ENCODE measurements at regions not wholly inside any gene's neighbourhood (a gene's known extent, or its start where the extent isn't known, plus 50 kb on each side); places are given as distances from the start of the nearest gene placed in this dataset.

DNA sequence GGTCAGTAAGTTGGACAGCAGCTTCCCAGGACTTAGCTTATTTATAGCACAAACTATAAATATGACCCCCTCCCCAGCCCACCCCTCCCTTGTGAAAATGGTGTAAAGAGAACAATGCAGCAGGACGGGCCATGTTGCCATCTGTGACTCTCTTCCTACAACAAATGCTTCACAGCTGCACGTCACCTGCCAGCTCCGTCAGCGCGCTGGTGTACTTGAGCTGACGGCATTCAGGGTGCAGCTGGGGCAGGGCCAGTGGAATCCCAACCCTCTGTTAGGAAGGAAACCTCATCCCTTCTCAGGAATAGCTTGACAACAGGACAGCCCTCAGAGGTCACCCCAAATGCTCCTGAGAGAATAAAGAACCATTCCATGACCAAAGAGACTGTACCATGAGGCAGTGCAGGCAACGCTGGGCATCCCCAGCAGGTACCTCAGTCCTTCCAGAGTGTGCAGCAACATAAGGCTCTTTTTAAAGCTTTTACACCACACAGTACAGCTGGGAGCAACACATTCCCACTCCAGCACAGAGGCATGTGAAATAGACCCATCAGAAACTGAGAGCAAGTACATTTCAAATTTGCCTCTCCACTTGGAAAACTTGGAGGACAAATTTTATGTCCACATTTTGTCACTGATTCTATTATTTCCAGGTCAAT, 85.0 kb downstream of the ATP1A1 start:
- Histone ChIP-seq H3K9ac (replicated peaks in 1 of 4; ENCODE audit: extremely low read depth in 1 of 4, low read depth in 3 of 4, low read length in 3 of 4) (no peak overlapping the region; a peak in 1 of 7 replicates), H3K27ac (ENCODE audit: low read depth, low read length) (no peak overlapping the region), H4K8ac (ENCODE audit: extremely low read depth, insufficient read depth, low read length) (no peak overlapping the region; the same call in 1 of the 2 replicates), H4K91ac (replicated peaks; ENCODE audit: insufficient read length, low read length) (no peak overlapping the region), H3K56ac (replicated peaks; ENCODE audit: insufficient read length, low read depth, low read length) (no peak overlapping the region), H2AFZ (ENCODE audit: low read length) (peak overlapping the region; percentile 72), H2BK12ac (ENCODE audit: low read depth, low read length) (no peak overlapping the region), H3K4me1 (replicated peaks in 1 of 4; ENCODE audit: control insufficient read depth in 3 of 4, insufficient read depth in 4 of 4, low read length in 3 of 4) (peaks cover 0 to 3% (median under 1%) of the 10 kb centered on the region in 4 experiments; a peak in 3 of 7 replicates), H3K36me3 (ENCODE audit: control insufficient read depth in 2 of 4, insufficient read depth in 4 of 4, low read length in 3 of 4) (no peaks in the 10 kb centered on the region), H3K4ac (replicated peaks; ENCODE audit: insufficient read length, low read depth, low read length) (no peak overlapping the region), H3K79me1 (ENCODE audit: low read depth, low read length) (no peaks in the 10 kb centered on the region), H3K23ac (ENCODE audit: insufficient read length) (no peak overlapping the region), H4K5ac (ENCODE audit: insufficient read length, low read depth, low read length) (no peak overlapping the region), H3K79me2 (ENCODE audit: control insufficient read depth in 1 of 2, insufficient read depth in 2 of 2, low read length in 2 of 2) (no peaks in the 10 kb centered on the region), H2BK20ac (ENCODE audit: low read length) (no peak overlapping the region), H3K27me3 (replicated peaks in 1 of 4; ENCODE audit: control insufficient read depth in 3 of 4, extremely low read depth in 1 of 4, insufficient read depth in 3 of 4, low read length in 3 of 4) (no peaks in the 10 kb centered on the region), H3K18ac (ENCODE audit: extremely low read depth, low read length) (no peak overlapping the region), H2AK5ac (ENCODE audit: low read depth, low read length) (no peak overlapping the region), H3K14ac (ENCODE audit: insufficient read length) (no peak overlapping the region), H2BK120ac (replicated peaks; ENCODE audit: low read depth, low read length) (no peak overlapping the region), H2BK15ac (ENCODE audit: low read length) (no peak overlapping the region), H4K20me1 (replicated peaks in 1 of 2; ENCODE audit: control insufficient read depth in 1 of 2, insufficient read depth in 2 of 2, low read length in 2 of 2) (no peaks in the 10 kb centered on the region), H3K4me3 (ENCODE audit: extremely low read depth in 1 of 4, insufficient read depth in 2 of 4, low read depth in 3 of 4, low read length in 4 of 4) (no peak overlapping the region), H3K9me3 (ENCODE audit: insufficient read depth in 2 of 2, low read depth in 1 of 2, low read length in 1 of 2) (no peaks in the 10 kb centered on the region), H2BK5ac (ENCODE audit: low read depth, low read length) (peak overlapping the region; percentile 10; the same call in 1 of the 2 replicates), H3K4me2 (ENCODE audit: insufficient read depth in 1 of 2, low read depth in 2 of 2, low read length in 2 of 2) (no peak overlapping the region), H3K23me2 (ENCODE audit: low read depth, low read length) (no peaks in the 10 kb centered on the region; the same call in 1 of the 2 replicates)
- no peak for DNase-seq (ENCODE audit: low read depth in 1 of 2, low spot score in 2 of 2)
- FAIRE-seq: no peak
- CTCF ChIA-PET (ENCODE audit: partially characterized antibody): interaction anchor here (0.9 to 1.5 kb wide), 7 partner anchors 10 to 319 kb away, joined by 3 to 4 read pairs (median 3); no protein-coding TSS in a partner anchor
- POLR2A ChIA-PET (ENCODE audit: partially characterized antibody): interaction anchor here (1.2 kb wide), 1 partner anchor 27 kb away, joined by 3 read pairs; no protein-coding TSS in a partner anchor
- 94% methylated on average over 7 of the region's 7 CpGs; no CpG with 5 or more reads in 1 of the 2 experiments for WGBS, 2 experiments (ENCODE audit: extremely low coverage in 1 of 2, insufficient coverage in 1 of 2, insufficient read length in 1 of 2, insufficient replicate concordance in 2 of 2, low coverage in 1 of 2, low lambda C conversion rate in 2 of 2, missing lambda C conversion rate in 1 of 2)
- TF ChIP-seq SIRT6 (IDR thresholded peaks at IDR 0.05; ENCODE audit: low read length) (no peak), TEAD4 (IDR thresholded peaks at IDR 0.05; ENCODE audit: low read depth, low read length) (no peak), MAFK (IDR thresholded peaks at IDR 0.05; ENCODE audit: low read depth, low read length) (no peak), FOSL1 (IDR thresholded peaks at IDR 0.05; ENCODE audit: insufficient read depth, low read depth, low read length) (no peak), EGR1 (IDR thresholded peaks at IDR 0.05; ENCODE audit: borderline replicate concordance, low read depth, low read length) (no peak), SP2 (IDR thresholded peaks at IDR 0.05; ENCODE audit: low read length) (no peak), KDM4A (IDR thresholded peaks at IDR 0.05; ENCODE audit: low read depth, low read length, severe bottlenecking) (no peak), E2F6 (IDR thresholded peaks at IDR 0.05) (no peak), TAF1 (IDR thresholded peaks at IDR 0.05; ENCODE audit: low read depth, low read length) (no peak), ASH2L (IDR thresholded peaks at IDR 0.05; ENCODE audit: low read length) (no peak), BCL11A (IDR thresholded peaks at IDR 0.05; ENCODE audit: low read depth in 2 of 2, low read length in 2 of 2) (no peak), KDM5A (IDR thresholded peaks at IDR 0.05; ENCODE audit: low read length) (no peak), BACH1 (IDR thresholded peaks at IDR 0.05; ENCODE audit: low read length) (no peak)
- TF ChIP-seq, protein P1, sequence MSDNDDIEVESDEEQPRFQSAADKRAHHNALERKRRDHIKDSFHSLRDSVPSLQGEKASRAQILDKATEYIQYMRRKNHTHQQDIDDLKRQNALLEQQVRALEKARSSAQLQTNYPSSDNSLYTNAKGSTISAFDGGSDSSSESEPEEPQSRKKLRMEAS (IDR thresholded peaks at IDR 0.05): no peak
